HepG2 (cell line): ENCODE measurements at regions not wholly inside any gene's neighbourhood (a gene's known extent, or its start where the extent isn't known, plus 50 kb on each side); places are given as distances from the start of the nearest gene placed in this dataset.

Experiments used
- ATAC-seq: fragments of 200-7000 bp; cut with Tn5 transposase; 3 replicates; pipeline ENCODE4 v1.9.1; 2020; ENCODE audit warnings: mild to moderate bottlenecking, moderate library complexity
- BruUV-seq: library from RNA; stranded (reverse); fragments of 400-500 nt; replicated peaks from 2 replicates; lab custom pipeline; 2021; lab: Mats Ljungman, UMichigan
- CTCF ChIA-PET: fragments of 300-600 bp; formaldehyde crosslinking; extraction: SDS; loops from one replicate; lab custom pipeline; 2021; ENCODE audit warnings: low total read pairs, inconsistent platforms, low intra/inter-chr PET ratio; lab: Yijun Ruan, JAX
- POLR2A ChIA-PET: fragments of 350-600 bp; sonication (Branson Sonifier 250); formaldehyde crosslinking; loops from one replicate; lab custom pipeline; 2020; ENCODE audit warnings: antibody characterized with exemption, inconsistent platforms; lab: Yijun Ruan, JAX
- DNase-seq: peaks from one replicate; pipeline ENCODE4 v3.0.0-alpha.2; 2015; ENCODE audit warnings: low spot score
- FAIRE-seq: peaks from 3 replicates; lab custom pipeline; 2011; peaks lifted over from hg19 to GRCh38; lab: Jason Lieb, UNC
- H2AFZ ChIP-seq: one replicate; pipeline ENCODE4 v1.6.1; 2011; ENCODE audit warnings: low read length, inconsistent platforms
- H3K27ac ChIP-seq: fragments of 300-600 bp; 3 replicates; pipeline ENCODE4 v1.8.0; 2011; ENCODE audit warnings: mixed run types, mild to moderate bottlenecking, mixed read lengths, low read length, inconsistent platforms; ENCODE audit not compliant: insufficient read depth; ENCODE audit errors: extremely low read length
- H3K27me3 ChIP-seq, 2 experiments: fragments of 200-600 bp in 1 of 2; 2 replicates in 1 of 2; 3 replicates in 1 of 2; pipeline versions ENCODE4 v1.6.0 to v1.8.0; 2011; ENCODE audit warnings: low read length in 2 of 2, mild to moderate bottlenecking in 2 of 2, moderate library complexity in 2 of 2, inconsistent platforms in 1 of 2; ENCODE audit not compliant: insufficient read depth in 2 of 2, control insufficient read depth in 1 of 2
- H3K36me3 ChIP-seq, 2 experiments: fragments of 200-600 bp in 1 of 2; replicated peaks in 1 of 2; 2 replicates in 1 of 2; 3 replicates in 1 of 2; pipeline versions ENCODE4 v1.5.1 to v1.8.0; 2011; ENCODE audit warnings: low read length in 2 of 2, inconsistent platforms in 1 of 2; ENCODE audit not compliant: insufficient read depth in 2 of 2, control insufficient read depth in 1 of 2
- H3K4me1 ChIP-seq: 2 replicates; pipeline ENCODE4 v1.5.1; 2012; ENCODE audit warnings: low read length, inconsistent platforms; ENCODE audit not compliant: insufficient read depth
- H3K4me2 ChIP-seq: 2 replicates; pipeline ENCODE4 v1.6.0; 2011; ENCODE audit warnings: low read depth, low read length, inconsistent platforms
- H3K4me3 ChIP-seq, 3 experiments: fragments of 200-600 bp in 1 of 3; sonication (generic), shearing (Covaris generic) in 1 of 3; replicated peaks in 1 of 3; 2 replicates each; pipeline ENCODE4 v1.5.1; 2011 to 2016; ENCODE audit warnings: low read length in 3 of 3, inconsistent platforms in 2 of 3, low read depth in 2 of 3, mild to moderate bottlenecking in 2 of 3, control low read depth in 1 of 3, mixed read lengths in 1 of 3; ENCODE audit not compliant: insufficient read depth in 1 of 3
- H3K79me2 ChIP-seq: one replicate; pipeline ENCODE4 v1.6.1; 2011; ENCODE audit warnings: low read length, inconsistent platforms; ENCODE audit not compliant: insufficient read depth
- H3K9ac ChIP-seq: 2 replicates; pipeline ENCODE4 v1.6.0; 2011; ENCODE audit warnings: mild to moderate bottlenecking, low read depth, low read length, inconsistent platforms; ENCODE audit not compliant: insufficient read depth
- H3K9me3 ChIP-seq: 2 replicates; pipeline ENCODE4 v1.5.1; 2012; ENCODE audit warnings: mild to moderate bottlenecking, low read length
- H4K20me1 ChIP-seq: 2 replicates; pipeline ENCODE4 v1.6.0; 2011; ENCODE audit warnings: inconsistent platforms, mild to moderate bottlenecking, low read length, moderate library complexity; ENCODE audit not compliant: insufficient read depth
- ISX ChIP-seq: sonication (generic); formaldehyde crosslinking; conservative IDR thresholded peaks from 2 replicates; pipeline ENCODE4 v1.5.0; 2020; ENCODE audit warnings: missing genetic modification reagents
- NPAS2 ChIP-seq: sonication (generic); formaldehyde crosslinking; IDR thresholded peaks from 2 replicates; pipeline ENCODE4 v1.8.0; 2022; ENCODE audit warnings: mild to moderate bottlenecking, missing genetic modification reagents, borderline replicate concordance
- PREB ChIP-seq: sonication (generic); formaldehyde crosslinking; IDR thresholded peaks from 2 replicates; pipeline ENCODE4 v1.4.0; 2020; ENCODE audit warnings: missing genetic modification reagents
- RBM22 ChIP-seq: fragments of 200-400 bp; formaldehyde crosslinking; optimal IDR thresholded peaks from 2 replicates; pipeline ENCODE3; 2017; ENCODE audit warnings: mild to moderate bottlenecking, low read length, moderate library complexity
- SATB2 ChIP-seq: sonication (generic); formaldehyde crosslinking; IDR thresholded peaks from 2 replicates; pipeline ENCODE4 v1.5.0; 2020; ENCODE audit warnings: missing genetic modification reagents
- SRSF1 ChIP-seq: fragments of 200-400 bp; formaldehyde crosslinking; optimal IDR thresholded peaks from 2 replicates; pipeline ENCODE3; 2017; ENCODE audit warnings: mild to moderate bottlenecking, low read depth, low read length, moderate library complexity
- TERF1 ChIP-seq: sonication (generic); formaldehyde crosslinking; IDR thresholded peaks from 2 replicates; pipeline ENCODE4 v1.8.0; 2022; ENCODE audit warnings: mild to moderate bottlenecking, missing genetic modification reagents, moderate library complexity
- ZKSCAN5 ChIP-seq: sonication (generic); formaldehyde crosslinking; IDR thresholded peaks from 2 replicates; pipeline ENCODE4 v1.5.1; 2020; ENCODE audit warnings: mild to moderate bottlenecking, missing genetic modification reagents
- ZNF235 ChIP-seq: sonication (generic); formaldehyde crosslinking; IDR thresholded peaks from 2 replicates; pipeline ENCODE4 v1.8.1; 2023; ENCODE audit warnings: mild to moderate bottlenecking, missing genetic modification reagents, borderline replicate concordance
- ZNF33B ChIP-seq: sonication (generic); formaldehyde crosslinking; IDR thresholded peaks from 2 replicates; pipeline ENCODE4 v1.5.1; 2020; ENCODE audit warnings: mild to moderate bottlenecking, missing genetic modification reagents
- ZNF468 ChIP-seq: sonication (generic); formaldehyde crosslinking; IDR thresholded peaks from 2 replicates; pipeline ENCODE4 v1.8.0; 2022; ENCODE audit warnings: mild to moderate bottlenecking, moderate library complexity, missing genetic modification reagents
- ZNF646 ChIP-seq: sonication (generic); formaldehyde crosslinking; IDR thresholded peaks from 2 replicates; pipeline ENCODE4 v1.9.0; 2021; ENCODE audit warnings: mild to moderate bottlenecking, missing genetic modification reagents
- ZNF660 ChIP-seq: sonication (generic); formaldehyde crosslinking; IDR thresholded peaks from 2 replicates; pipeline ENCODE4 v1.5.1; 2020; ENCODE audit warnings: mild to moderate bottlenecking, low read depth, missing genetic modification reagents, borderline replicate concordance
- ZNF790 ChIP-seq: sonication (generic); formaldehyde crosslinking; IDR thresholded peaks from 2 replicates; pipeline ENCODE4 v1.8.0; 2022; ENCODE audit warnings: missing genetic modification reagents, mild to moderate bottlenecking, borderline replicate concordance
- WGBS: methylation state at CpG from one replicate; pipeline ENCODE4 v1.1.6; 2017; ENCODE audit warnings: low lambda C conversion rate; 5-methylcytosine and 5-hydroxymethylcytosine counted together
- in situ Hi-C: cut with HindIII; loops from 2 replicates; pipeline ENCODE4 v1.10.0; 2017; ENCODE audit warnings: low pct_unique_long_range_greater_than_20kb; ENCODE audit not compliant: extremely low pct_ligation_motif_present
- intact Hi-C: fragments of 100-400 bp; cut with micrococcal nuclease; formaldehyde crosslinking; loops from one replicate; pipeline ENCODE4 v1.10.0; 2022; ENCODE audit not compliant: unreplicated experiment
- TF ChIP-seq, protein P1 (sequence below): sonication (generic); formaldehyde crosslinking; IDR thresholded peaks from 2 replicates; pipeline ENCODE4 v1.4.0; 2020; ENCODE audit warnings: missing genetic modification reagents

DNA sequence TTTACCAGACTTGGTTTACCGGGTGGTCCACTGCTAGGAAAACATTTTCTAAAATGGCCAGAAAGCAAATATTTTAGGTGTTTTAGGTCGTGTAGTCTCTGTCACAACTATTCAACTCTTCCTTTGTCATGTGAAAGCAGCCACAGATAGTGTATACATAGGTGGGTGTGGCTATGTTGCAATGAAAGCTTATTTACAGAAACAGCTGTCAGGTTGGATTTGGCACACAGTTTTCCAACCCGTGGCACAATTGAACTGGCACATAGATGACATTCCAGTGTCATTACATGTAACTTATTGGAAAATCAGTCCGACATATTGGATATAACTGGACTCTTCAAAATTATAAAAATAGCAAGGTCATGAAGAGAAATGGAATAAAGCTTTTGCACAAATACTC is 68.9 kb upstream of the KCNQ5 start:
- H3K36me3 ChIP-seq = no peaks in the 10 kb centered on the region
- 29% methylated on average over 4 of the region's 4 CpGs for WGBS
- H3K79me2 ChIP-seq = no peaks in the 10 kb centered on the region
- in situ Hi-C loops (no loop called here), intact Hi-C loops (no loop called here)
- no peaks in the 10 kb centered on the region for H3K27me3 ChIP-seq
- no peak overlapping the region for H3K27ac ChIP-seq
- H4K20me1 ChIP-seq = no peaks in the 10 kb centered on the region
- no peaks in the 10 kb centered on the region for H3K9me3 ChIP-seq
- no peaks in the 10 kb centered on the region for H3K4me1 ChIP-seq
- POLR2A ChIA-PET = no interaction called here
- CTCF ChIA-PET = no interaction called here
- BruUV-seq = no TSS peak
- DNase-seq (no peak), ATAC-seq (no peak), FAIRE-seq (no peak)
- no peak overlapping the region for H3K4me3 ChIP-seq
- H3K9ac ChIP-seq = no peak overlapping the region
- H3K4me2 ChIP-seq = no peak overlapping the region
- no peak overlapping the region for H2AFZ ChIP-seq
- no peak for TF ChIP-seq TERF1 (CRISPR knock-in tag)
- TF ChIP-seq, protein P1, sequence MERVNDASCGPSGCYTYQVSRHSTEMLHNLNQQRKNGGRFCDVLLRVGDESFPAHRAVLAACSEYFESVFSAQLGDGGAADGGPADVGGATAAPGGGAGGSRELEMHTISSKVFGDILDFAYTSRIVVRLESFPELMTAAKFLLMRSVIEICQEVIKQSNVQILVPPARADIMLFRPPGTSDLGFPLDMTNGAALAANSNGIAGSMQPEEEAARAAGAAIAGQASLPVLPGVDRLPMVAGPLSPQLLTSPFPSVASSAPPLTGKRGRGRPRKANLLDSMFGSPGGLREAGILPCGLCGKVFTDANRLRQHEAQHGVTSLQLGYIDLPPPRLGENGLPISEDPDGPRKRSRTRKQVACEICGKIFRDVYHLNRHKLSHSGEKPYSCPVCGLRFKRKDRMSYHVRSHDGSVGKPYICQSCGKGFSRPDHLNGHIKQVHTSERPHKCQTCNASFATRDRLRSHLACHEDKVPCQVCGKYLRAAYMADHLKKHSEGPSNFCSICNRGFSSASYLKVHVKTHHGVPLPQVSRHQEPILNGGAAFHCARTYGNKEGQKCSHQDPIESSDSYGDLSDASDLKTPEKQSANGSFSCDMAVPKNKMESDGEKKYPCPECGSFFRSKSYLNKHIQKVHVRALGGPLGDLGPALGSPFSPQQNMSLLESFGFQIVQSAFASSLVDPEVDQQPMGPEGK (CRISPR knock-in tag) = no peak
- TF ChIP-seq ZNF468 (CRISPR knock-in tag) = no peak
- TF ChIP-seq PREB = no peak
- TF ChIP-seq SRSF1 = no peak
- no peak for TF ChIP-seq SATB2
- no peak for TF ChIP-seq ZKSCAN5 (CRISPR knock-in tag)
- no peak for TF ChIP-seq ZNF660
- no peak for TF ChIP-seq ISX (CRISPR knock-in tag)
- TF ChIP-seq ZNF235 (CRISPR knock-in tag) = no peak
- TF ChIP-seq RBM22 = no peak
- TF ChIP-seq ZNF33B (CRISPR knock-in tag) = no peak
- TF ChIP-seq ZNF646 (CRISPR knock-in tag) = no peak
- no peak for TF ChIP-seq NPAS2 (CRISPR knock-in tag)
- TF ChIP-seq ZNF790 (CRISPR knock-in tag) = no peak
